ENCODE measurements at regions not wholly inside any gene's neighbourhood (a gene's known extent, or its start where the extent isn't known, plus 50 kb on each side); places are given as distances from the start of the nearest gene placed in this dataset.

GRCh38 chr22:22703203-22703570 lies 58.8 kb downstream of the GGTLC2 start:
- Histone ChIP-seq H3K27ac (no peak overlapping the region), H3K9me3 (no peaks in the 10 kb centered on the region), H3K4me1 (no peaks in the 10 kb centered on the region), H3K4me3 (no peak overlapping the region), H3K36me3 (no peaks in the 10 kb centered on the region), H3K27me3 (no peaks in the 10 kb centered on the region)
- FAIRE-seq (no peak), ATAC-seq (no peak), DNase-seq (no peak)
- WGBS, 2 donors, result 81 to 82% methylated on average over 4 of the region's 4 CpGs
- intact Hi-C loops (cut with DNase I), result no loop called here
- TF ChIP-seq CTCF (IDR thresholded peaks at IDR 0.05), result no peak

GRCh38 chr22:22703715-22704114 lies 59.3 kb downstream of the GGTLC2 start:
- no peaks in the 10 kb centered on the region for H3K36me3 ChIP-seq
- H3K4me3 ChIP-seq, result no peak overlapping the region
- no peaks in the 10 kb centered on the region for H3K4me1 ChIP-seq
- TF ChIP-seq CTCF (IDR thresholded peaks at IDR 0.05), result no peak
- FAIRE-seq, result no peak
- ATAC-seq, result no peak
- H3K9me3 ChIP-seq, result no peaks in the 10 kb centered on the region
- intact Hi-C loops (cut with DNase I), result no loop called here
- no peaks in the 10 kb centered on the region for H3K27me3 ChIP-seq
- peak in 1 of 6 donors; percentile 30 for DNase-seq
- no peak overlapping the region for H3K27ac ChIP-seq
- 78 to 91% methylated on average over 5 of the region's 5 CpGs for WGBS, 2 donors

- FAIRE-seq (no peak), ATAC-seq (no peak), DNase-seq (peak in 1 of 6 donors; percentile 42)
- Histone ChIP-seq H3K4me3 (no peak overlapping the region), H3K36me3 (no peaks in the 10 kb centered on the region), H3K27ac (no peak overlapping the region), H3K4me1 (no peaks in the 10 kb centered on the region), H3K9me3 (no peaks in the 10 kb centered on the region), H3K27me3 (no peaks in the 10 kb centered on the region)
- WGBS, 2 donors, result 81 to 84% methylated on average over 9 of the region's 9 CpGs
- TF ChIP-seq CTCF (IDR thresholded peaks at IDR 0.05), result no peak
- intact Hi-C loops (cut with DNase I), result no loop called here
Measured at GRCh38 chr22:22704156-22704946, 59.9 kb downstream of the GGTLC2 start.

- intact Hi-C loops (cut with DNase I), result no loop called here
- no peak for FAIRE-seq
Measured at GRCh38 chr22:22705328-22706100, 61.1 kb downstream of the GGTLC2 start.

More at GRCh38 chr22:22705328-22706100, 61.1 kb downstream of the GGTLC2 start:
- 78 to 85% methylated on average over 5 of the region's 5 CpGs for WGBS, 2 donors
- Histone ChIP-seq H3K4me3 (no peak overlapping the region), H3K36me3 (no peaks in the 10 kb centered on the region), H3K4me1 (no peaks in the 10 kb centered on the region), H3K27ac (no peak overlapping the region), H3K9me3 (no peaks in the 10 kb centered on the region), H3K27me3 (no peaks in the 10 kb centered on the region)
- DNase-seq (peak in 1 of 6 donors; percentile 13), ATAC-seq (no peak)
- TF ChIP-seq CTCF (IDR thresholded peaks at IDR 0.05), result no peak
